Parathyroid adenoma (tissue), 2 donors: ENCODE measurements at regions not wholly inside any gene's neighbourhood (a gene's known extent, or its start where the extent isn't known, plus 50 kb on each side); places are given as distances from the start of the nearest gene placed in this dataset.

Source experiments
- H2AFZ ChIP-seq: fragments of 300-600 bp; sonication (generic); one replicate; pipeline ENCODE4 v1.7.0; 2017; ENCODE audit warnings: antibody characterized with exemption, mild to moderate bottlenecking
- H3K27ac ChIP-seq: fragments of 300-600 bp; sonication (generic); one replicate; pipeline ENCODE4 v1.7.0; 2017
- H3K27me3 ChIP-seq: fragments of 300-600 bp; sonication (generic); one replicate; pipeline ENCODE4 v1.7.0; 2017; ENCODE audit warnings: low read length; ENCODE audit not compliant: control insufficient read depth, insufficient read depth
- H3K36me3 ChIP-seq: fragments of 300-600 bp; sonication (generic); one replicate; pipeline ENCODE4 v1.7.0; 2017; ENCODE audit warnings: low read length; ENCODE audit not compliant: control insufficient read depth, insufficient read depth
- H3K4me1 ChIP-seq: fragments of 300-600 bp; sonication (generic); one replicate; pipeline ENCODE4 v1.7.0; 2017; ENCODE audit warnings: control low read depth
- H3K4me2 ChIP-seq: fragments of 300-600 bp; sonication (generic); one replicate; pipeline ENCODE4 v1.7.0; 2017; ENCODE audit warnings: low read length
- H3K4me3 ChIP-seq: fragments of 300-600 bp; sonication (generic); one replicate; pipeline ENCODE4 v1.7.0; 2017; ENCODE audit warnings: low read depth, low read length
- H3K79me2 ChIP-seq: fragments of 300-600 bp; sonication (generic); one replicate; pipeline ENCODE4 v1.7.0; 2017; ENCODE audit warnings: control low read depth
- H3K9ac ChIP-seq: fragments of 300-600 bp; sonication (generic); one replicate; pipeline ENCODE4 v1.7.0; 2017; ENCODE audit warnings: mild to moderate bottlenecking
- H3K9me3 ChIP-seq: fragments of 300-600 bp; sonication (generic); one replicate; pipeline ENCODE4 v1.7.0; 2017; ENCODE audit warnings: low read length; ENCODE audit not compliant: control insufficient read depth
- TF ChIP-seq, protein P1 (sequence below): fragments of 300-600 bp; sonication (generic); IDR thresholded peaks from one replicate; pipeline ENCODE4 v1.7.0; 2017; ENCODE audit warnings: antibody characterized with exemption, mild to moderate bottlenecking
- donor health status: primary hyperparathyroidism.

DNA sequence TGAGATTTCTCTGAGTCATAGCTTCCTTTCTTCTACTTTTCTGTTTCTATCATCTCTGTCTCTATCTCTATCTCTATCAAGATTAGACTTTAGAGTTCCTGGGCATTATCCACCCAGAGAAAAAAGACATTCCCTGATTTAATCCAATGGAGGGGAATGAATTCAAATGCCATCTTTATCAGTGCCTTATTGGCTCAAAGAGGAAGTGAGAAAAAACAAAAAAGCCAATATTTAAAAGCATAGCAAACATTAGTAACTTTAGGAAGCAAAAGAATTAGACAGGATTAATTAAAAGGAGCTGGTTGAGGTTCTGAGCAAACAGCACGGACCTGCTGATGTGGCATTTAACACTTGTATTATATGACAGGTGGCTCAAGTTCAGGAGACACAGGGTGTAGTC is 736.5 kb downstream of the REEP3 start:
- no peaks in the 10 kb centered on the region for H3K36me3 ChIP-seq
- H3K4me2 ChIP-seq, result no peak overlapping the region
- H3K9ac ChIP-seq, result no peak overlapping the region
- TF ChIP-seq, protein P1, sequence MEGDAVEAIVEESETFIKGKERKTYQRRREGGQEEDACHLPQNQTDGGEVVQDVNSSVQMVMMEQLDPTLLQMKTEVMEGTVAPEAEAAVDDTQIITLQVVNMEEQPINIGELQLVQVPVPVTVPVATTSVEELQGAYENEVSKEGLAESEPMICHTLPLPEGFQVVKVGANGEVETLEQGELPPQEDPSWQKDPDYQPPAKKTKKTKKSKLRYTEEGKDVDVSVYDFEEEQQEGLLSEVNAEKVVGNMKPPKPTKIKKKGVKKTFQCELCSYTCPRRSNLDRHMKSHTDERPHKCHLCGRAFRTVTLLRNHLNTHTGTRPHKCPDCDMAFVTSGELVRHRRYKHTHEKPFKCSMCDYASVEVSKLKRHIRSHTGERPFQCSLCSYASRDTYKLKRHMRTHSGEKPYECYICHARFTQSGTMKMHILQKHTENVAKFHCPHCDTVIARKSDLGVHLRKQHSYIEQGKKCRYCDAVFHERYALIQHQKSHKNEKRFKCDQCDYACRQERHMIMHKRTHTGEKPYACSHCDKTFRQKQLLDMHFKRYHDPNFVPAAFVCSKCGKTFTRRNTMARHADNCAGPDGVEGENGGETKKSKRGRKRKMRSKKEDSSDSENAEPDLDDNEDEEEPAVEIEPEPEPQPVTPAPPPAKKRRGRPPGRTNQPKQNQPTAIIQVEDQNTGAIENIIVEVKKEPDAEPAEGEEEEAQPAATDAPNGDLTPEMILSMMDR, result no peak
- H3K27ac ChIP-seq, result no peak overlapping the region
- H3K4me1 ChIP-seq, result no peaks in the 10 kb centered on the region
- H3K9me3 ChIP-seq, result no peaks in the 10 kb centered on the region
- no peaks in the 10 kb centered on the region for H3K27me3 ChIP-seq
- H3K4me3 ChIP-seq, result no peak overlapping the region
- no peaks in the 10 kb centered on the region for H3K79me2 ChIP-seq
- no peak overlapping the region for H2AFZ ChIP-seq

- Histone ChIP-seq H3K4me3 (no peak overlapping the region), H3K4me1 (no peaks in the 10 kb centered on the region), H3K9me3 (no peaks in the 10 kb centered on the region), H3K27ac (no peak overlapping the region), H3K79me2 (no peaks in the 10 kb centered on the region), H3K27me3 (no peaks in the 10 kb centered on the region), H3K9ac (no peak overlapping the region), H2AFZ (no peak overlapping the region), H3K36me3 (no peaks in the 10 kb centered on the region), H3K4me2 (no peak overlapping the region)
- TF ChIP-seq, protein P1, result no peak
Observed at GRCh38 chr10:64261092-64261491, 739.9 kb downstream of the REEP3 start.

DNA sequence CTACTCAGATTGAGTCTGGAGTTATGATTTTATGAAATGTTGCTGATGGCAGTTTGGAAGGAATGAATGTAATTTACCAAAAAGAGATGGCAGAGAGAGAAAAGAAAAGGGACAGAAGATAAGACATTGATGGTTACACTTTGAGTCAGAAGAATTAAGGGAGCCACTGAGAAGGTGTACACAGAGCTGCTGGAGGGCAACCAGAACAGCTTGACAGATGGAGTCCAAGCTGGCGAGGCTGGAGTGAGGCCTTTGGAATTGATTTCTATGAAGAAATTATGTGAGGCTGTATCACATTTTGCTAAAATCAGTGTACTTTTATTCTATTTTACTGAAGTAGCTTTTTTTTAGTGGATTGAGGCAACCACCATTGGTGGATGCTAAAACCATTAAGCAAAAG is 740.5 kb downstream of the REEP3 start:
- Histone ChIP-seq H3K4me1 (no peaks in the 10 kb centered on the region), H3K4me3 (no peak overlapping the region), H3K9me3 (no peaks in the 10 kb centered on the region), H3K9ac (no peak overlapping the region), H2AFZ (no peak overlapping the region), H3K79me2 (no peaks in the 10 kb centered on the region), H3K36me3 (no peaks in the 10 kb centered on the region), H3K27me3 (no peaks in the 10 kb centered on the region), H3K27ac (no peak overlapping the region), H3K4me2 (no peak overlapping the region)
- TF ChIP-seq, protein P1, result no peak

GRCh38 chr10:64265961-64266360 is 744.8 kb downstream of the REEP3 start:
- H3K9ac ChIP-seq, result no peak overlapping the region
- no peak overlapping the region for H2AFZ ChIP-seq
- H3K27ac ChIP-seq, result no peak overlapping the region
- H3K4me1 ChIP-seq, result no peaks in the 10 kb centered on the region
- H3K9me3 ChIP-seq, result no peaks in the 10 kb centered on the region
- H3K27me3 ChIP-seq, result no peaks in the 10 kb centered on the region
- no peak overlapping the region for H3K4me3 ChIP-seq
- no peaks in the 10 kb centered on the region for H3K79me2 ChIP-seq
- H3K4me2 ChIP-seq, result no peak overlapping the region
- H3K36me3 ChIP-seq, result no peaks in the 10 kb centered on the region
- TF ChIP-seq, protein P1, result no peak

GRCh38 chr10:64271508-64271907 is 750.3 kb downstream of the REEP3 start:
- no peaks in the 10 kb centered on the region for H3K9me3 ChIP-seq
- no peak overlapping the region for H3K27ac ChIP-seq
- no peak overlapping the region for H2AFZ ChIP-seq
- H3K36me3 ChIP-seq, result no peaks in the 10 kb centered on the region
- H3K4me1 ChIP-seq, result no peaks in the 10 kb centered on the region
- no peak overlapping the region for H3K4me2 ChIP-seq
- no peak overlapping the region for H3K9ac ChIP-seq
- H3K4me3 ChIP-seq, result no peak overlapping the region
- no peaks in the 10 kb centered on the region for H3K79me2 ChIP-seq
- TF ChIP-seq, protein P1, result no peak
- H3K27me3 ChIP-seq, result no peaks in the 10 kb centered on the region
